CD4-positive, alpha-beta T cell treated with Interleukin-2 at 100 ng/mL for 4 hours (primary cell): ENCODE measurements at regions not wholly inside any gene's neighbourhood (a gene's known extent, or its start where the extent isn't known, plus 50 kb on each side); places are given as distances from the start of the nearest gene placed in this dataset.

Experiments
- DNase-seq: peaks from one replicate; pipeline ENCODE4 v3.0.0-alpha.2; 2020; ENCODE audit warnings: low spot score

- DNase-seq: no peak
Observed at GRCh38 chr1:14443164-14443787, 155.2 kb upstream of the KAZN start.

GRCh38 chr1:14451217-14451616 lies 147.3 kb upstream of the KAZN start:
- DNase-seq: no peak

DNA sequence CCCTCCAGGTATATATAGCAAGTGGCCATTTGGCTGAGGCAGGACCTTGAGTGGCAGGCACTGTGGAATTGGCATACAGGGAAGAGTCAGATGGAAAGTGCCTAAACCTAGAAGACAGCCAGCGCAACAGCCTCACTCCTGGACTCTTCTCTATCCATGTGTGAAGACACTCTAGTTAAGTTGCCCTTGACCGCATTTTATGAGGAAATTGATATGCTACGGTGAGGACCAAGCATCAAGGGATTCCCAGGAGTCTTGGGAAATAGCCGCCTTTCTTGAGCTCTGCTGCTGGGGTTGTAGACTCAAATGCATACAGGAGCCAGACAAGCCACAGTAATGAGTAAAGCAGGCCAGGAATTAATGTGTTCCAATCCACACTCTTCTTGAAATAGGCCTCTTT lies 145.9 kb upstream of the KAZN start:
- DNase-seq: no peak

DNA sequence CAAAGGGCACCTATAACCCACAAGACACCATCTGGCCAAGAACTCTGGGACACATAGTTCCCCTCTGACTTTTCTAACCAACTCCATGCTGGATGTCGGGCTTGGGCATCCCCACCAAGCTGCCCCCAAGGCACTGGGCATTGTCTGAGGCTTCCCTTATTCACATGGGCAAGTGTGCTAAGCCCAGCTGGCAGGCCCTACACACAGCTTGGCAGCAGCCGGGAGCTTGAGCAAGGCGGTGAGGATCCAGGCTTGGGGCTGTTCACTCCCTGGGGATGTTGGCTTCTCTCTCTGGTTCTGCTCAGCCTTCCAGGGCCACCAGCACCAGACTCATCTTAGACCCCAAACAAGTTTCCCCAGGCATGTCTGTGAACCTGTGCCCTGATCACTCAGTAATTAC lies 138.3 kb upstream of the KAZN start:
- no peak for DNase-seq

DNA sequence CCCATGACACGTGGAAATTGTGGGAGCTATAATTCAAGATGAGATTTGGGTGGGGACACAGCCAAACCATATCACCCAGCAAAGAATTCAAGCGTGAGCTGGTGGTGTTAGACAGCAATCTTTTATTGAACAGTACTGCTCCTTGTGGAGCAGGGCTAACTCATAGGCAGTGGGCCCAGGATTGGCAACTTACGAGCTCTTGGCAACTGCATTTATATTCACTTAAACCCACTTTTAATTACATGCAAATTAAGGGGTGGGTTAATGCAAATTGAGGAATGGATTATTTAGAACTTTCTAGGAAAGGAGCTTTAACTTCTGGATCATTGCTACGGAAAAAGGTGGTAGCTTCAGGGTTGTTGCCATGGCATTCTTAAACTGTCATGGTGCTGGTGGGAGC lies 135.6 kb upstream of the KAZN start:
- DNase-seq: no peak

- DNase-seq: no peak
Observed at GRCh38 chr1:14466006-14466405, 132.5 kb upstream of the KAZN start.

GRCh38 chr1:14467112-14467511 lies 131.4 kb upstream of the KAZN start:
- no peak for DNase-seq

- no peak for DNase-seq
Observed at GRCh38 chr1:14468751-14469150, 129.7 kb upstream of the KAZN start.

DNA sequence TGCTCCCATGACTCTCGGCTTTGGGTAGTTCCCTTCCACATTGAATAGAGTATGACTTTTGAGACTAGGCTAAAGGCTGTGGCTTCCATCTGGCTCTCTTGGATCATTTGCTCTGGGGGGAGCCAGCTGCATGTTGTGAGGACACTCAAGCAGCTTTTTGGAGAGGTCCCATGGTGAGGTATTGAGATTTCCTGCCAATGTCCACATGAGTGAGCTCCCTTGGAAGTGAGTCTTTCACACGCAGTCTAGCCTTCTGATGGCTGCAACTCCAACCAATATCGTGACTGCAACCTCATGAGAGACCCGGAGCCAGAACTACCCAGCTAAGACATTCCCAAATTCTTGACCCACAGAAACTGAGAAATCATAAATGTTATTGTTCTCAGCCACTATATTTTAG lies 127.7 kb upstream of the KAZN start:
- no peak for DNase-seq

- no peak for DNase-seq
Observed at GRCh38 chr1:14474856-14475255, 123.6 kb upstream of the KAZN start.

GRCh38 chr1:14476170-14476955 lies 122.1 kb upstream of the KAZN start:
- no peak for DNase-seq

GRCh38 chr1:14478120-14478519 lies 120.4 kb upstream of the KAZN start:
- DNase-seq: no peak

GRCh38 chr1:14479865-14480264 lies 118.6 kb upstream of the KAZN start:
- no peak for DNase-seq

GRCh38 chr1:14482784-14483450 lies 115.6 kb upstream of the KAZN start:
- DNase-seq: no peak

DNA sequence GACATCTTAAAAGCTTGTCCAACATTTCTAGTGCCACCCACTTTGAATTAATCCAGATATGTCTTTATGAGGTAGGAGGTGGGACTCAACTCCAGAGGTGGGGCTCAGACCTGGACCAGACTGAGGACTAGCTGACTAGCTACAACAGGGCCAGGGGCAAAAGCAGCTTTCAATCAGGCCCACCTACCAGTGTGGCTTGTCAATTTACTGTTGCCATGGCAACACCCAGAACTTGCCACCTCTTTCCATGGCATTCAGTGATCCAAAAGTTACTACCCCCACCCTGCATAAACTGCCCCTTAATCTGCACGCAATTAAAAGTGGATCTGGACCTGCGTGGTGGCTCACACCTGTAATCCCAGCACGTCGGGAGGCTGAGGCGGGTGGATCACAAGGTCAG lies 113.2 kb upstream of the KAZN start:
- DNase-seq: no peak

- DNase-seq: no peak
Observed at GRCh38 chr1:14486401-14487201, 111.9 kb upstream of the KAZN start.

GRCh38 chr1:14487671-14488070 lies 110.8 kb upstream of the KAZN start:
- no peak for DNase-seq

DNA sequence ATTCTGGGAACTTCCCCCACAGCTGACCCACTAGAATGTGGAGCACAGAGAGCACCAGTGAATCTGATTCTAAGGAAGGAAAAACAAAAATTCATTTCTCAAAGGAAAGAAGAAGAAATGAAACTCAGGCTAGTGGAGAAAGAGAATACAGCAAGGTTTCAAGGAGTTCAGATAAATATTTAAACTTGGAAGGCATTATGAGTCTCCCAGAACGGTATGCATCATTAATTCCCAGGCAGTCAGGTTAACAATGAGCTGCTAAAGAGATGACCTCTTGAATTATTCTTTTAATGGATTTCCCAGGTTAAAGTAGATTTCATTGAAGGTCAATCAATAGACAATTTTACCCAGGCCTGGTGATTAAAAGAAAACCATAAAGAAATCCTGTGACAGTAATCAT lies 103.6 kb upstream of the KAZN start:
- DNase-seq: no peak

GRCh38 chr1:14495381-14495780 lies 103.1 kb upstream of the KAZN start:
- DNase-seq: no peak

- DNase-seq: no peak
Observed at GRCh38 chr1:14495996-14496395, 102.5 kb upstream of the KAZN start.

DNA sequence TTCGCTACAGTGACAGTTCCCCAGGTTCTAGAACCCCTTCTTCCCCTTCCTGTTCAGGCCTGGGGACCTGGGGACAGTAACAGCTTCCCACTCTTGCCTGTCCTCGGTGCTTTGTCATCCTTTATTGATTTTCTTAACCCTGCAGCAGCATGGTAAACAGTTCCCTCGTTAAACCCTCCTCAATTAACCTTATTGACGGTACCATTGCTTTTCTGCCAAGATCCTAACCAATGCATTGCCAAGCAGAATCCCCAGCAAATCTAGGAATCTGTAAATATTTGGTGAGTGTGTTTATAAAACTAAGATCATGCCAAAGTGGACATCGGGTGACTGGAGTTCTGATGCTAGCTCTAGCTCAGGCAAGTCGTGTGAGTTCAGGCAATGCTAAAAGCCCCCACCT lies 99.6 kb upstream of the KAZN start:
- DNase-seq: no peak

DNA sequence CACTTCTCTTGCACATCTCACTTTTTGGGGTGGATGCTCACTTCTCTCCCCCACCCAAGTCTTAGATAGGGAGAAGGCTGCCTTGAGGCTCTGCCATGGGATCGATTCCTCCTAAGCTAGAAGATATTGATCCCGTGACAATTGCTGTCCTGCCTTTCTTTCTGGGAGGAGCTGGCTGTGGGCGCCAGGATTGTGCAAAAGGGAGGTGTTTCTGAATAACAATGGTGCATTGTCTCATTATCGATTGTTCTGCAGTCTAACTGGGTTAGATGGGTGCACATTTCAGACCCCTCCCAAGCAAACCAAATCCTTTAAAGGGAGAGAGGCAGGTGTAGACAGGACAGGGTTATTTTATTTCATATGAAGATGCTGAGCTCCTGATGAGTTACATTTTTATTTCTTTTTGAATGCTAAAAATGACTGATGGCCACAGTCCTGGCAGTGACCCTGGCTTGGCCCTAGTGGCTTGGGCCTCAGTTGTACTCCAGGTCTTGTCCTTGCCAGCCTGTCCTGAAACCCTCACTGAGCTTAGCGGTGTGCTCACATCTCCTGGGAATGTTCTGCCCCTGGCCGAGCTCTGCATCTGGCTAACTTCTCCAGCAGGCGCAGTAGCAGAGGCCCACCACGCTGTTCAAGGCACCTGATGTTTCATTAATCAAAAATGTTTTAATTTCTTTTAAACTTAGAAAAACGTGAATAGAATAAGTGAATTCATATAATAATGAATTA lies 99.0 kb upstream of the KAZN start:
- no peak for DNase-seq
